Transverse colon (tissue), 4 donors: ENCODE measurements at regions not wholly inside any gene's neighbourhood (a gene's known extent, or its start where the extent isn't known, plus 50 kb on each side); places are given as distances from the start of the nearest gene placed in this dataset.

Source experiments
- DNase-seq: peaks from one replicate; pipeline ENCODE4 v3.0.0-alpha.2; 2019
- H3K27ac ChIP-seq, 4 donors: fragments of 200-600 bp; sonication (generic); 2 replicates each; pipeline ENCODE4 v1.5.1; 2016 to 2018; ENCODE audit warnings: inconsistent platforms in 4 of 4
- H3K27me3 ChIP-seq: fragments of 200-600 bp; sonication (generic); 2 replicates; pipeline ENCODE4 v1.5.1; 2017; ENCODE audit warnings: inconsistent platforms
- H3K36me3 ChIP-seq, 4 donors: fragments of 200-600 bp; sonication (generic); 2 replicates each; pipeline ENCODE4 v1.5.1; 2017 to 2019; ENCODE audit warnings: inconsistent platforms in 4 of 4
- H3K4me1 ChIP-seq, 4 donors: fragments of 200-600 bp; sonication (generic); 2 replicates each; pipeline ENCODE4 v1.5.1; 2017 to 2020; ENCODE audit warnings: inconsistent platforms in 4 of 4
- H3K4me3 ChIP-seq, 4 donors: fragments of 200-600 bp; sonication (generic); 1 replicate in 1 of 4; 2 replicates in 3 of 4; pipeline versions ENCODE4 v1.5.1 to v1.6.1; 2017 to 2019; ENCODE audit warnings: inconsistent platforms in 4 of 4
- H3K9me3 ChIP-seq, 2 donors: fragments of 200-600 bp; sonication (generic); 2 replicates each; pipeline ENCODE4 v1.5.1; 2017 to 2019; ENCODE audit warnings: inconsistent platforms in 2 of 2
- CTCF ChIP-seq, 5 experiments: fragments of 200-600 bp in 3 of 5; fragments of 450-650 bp in 2 of 5; sonication (generic) in 3 of 5; IDR thresholded peaks; 1 replicate in 2 of 5; 2 replicates in 3 of 5; pipeline ENCODE4 v1.5.1; 2016 to 2017; ENCODE audit warnings: antibody characterized with exemption in 5 of 5, inconsistent platforms in 3 of 5, mild to moderate bottlenecking in 2 of 5, moderate library complexity in 1 of 5
- EP300 ChIP-seq: sonication (generic); formaldehyde crosslinking; IDR thresholded peaks from one replicate; pipeline ENCODE4 v1.6.1; 2017; ENCODE audit warnings: antibody characterized with exemption, low read depth
- POLR2A ChIP-seq: fragments of 450-650 bp; IDR thresholded peaks from one replicate; pipeline ENCODE4 v1.6.1; 2016; ENCODE audit warnings: antibody characterized with exemption, mild to moderate bottlenecking, moderate library complexity
- POLR2AphosphoS5 ChIP-seq, 3 donors: sonication (generic); formaldehyde crosslinking; IDR thresholded peaks; one replicate each; pipeline ENCODE4 v1.6.1; 2016; ENCODE audit warnings: antibody characterized with exemption in 3 of 3
- WGBS, 2 donors: methylation state at CpG; one replicate each; pipeline ENCODE4 v1.1.5; 2018; ENCODE audit warnings: low coverage in 1 of 2; 5-methylcytosine and 5-hydroxymethylcytosine counted together
- in situ Hi-C, 4 donors: fragments of 200-750 bp; cut with MboI; loops; one replicate each; pipeline versions ENCODE4 v1.15.0 to v1.15.1; 2017; ENCODE audit warnings: low sequenced_read_pairs in 3 of 4, low pct_ligation_motif_present in 1 of 4, low pct_unique_long_range_greater_than_20kb in 1 of 4
- intact Hi-C: fragments of 100-400 bp; cut with DNase I; formaldehyde crosslinking; loops from one replicate; pipeline ENCODE4 v1.15.1; 2023; ENCODE audit warnings: low total_unique reads

- H3K4me3 ChIP-seq, result no peak overlapping the region
- H3K36me3 ChIP-seq, result no peaks in the 10 kb centered on the region
- no peaks in the 10 kb centered on the region for H3K4me1 ChIP-seq
- intact Hi-C loops (no loop called here), in situ Hi-C loops (no loop called here)
- no peaks in the 10 kb centered on the region for H3K9me3 ChIP-seq
- TF ChIP-seq EP300, result no peak
- no peak for TF ChIP-seq POLR2A
- TF ChIP-seq CTCF (IDR thresholded peaks at IDR 0.05), result no peak
- no peak for TF ChIP-seq POLR2AphosphoS5 (IDR thresholded peaks at IDR 0.05)
- H3K27ac ChIP-seq, result no peak overlapping the region
- H3K27me3 ChIP-seq, result no peaks in the 10 kb centered on the region
- no peak for DNase-seq
- 91 to 92% methylated on average over 5 to 6 of the region's 6 CpGs for WGBS, 2 donors
These were observed 179.0 kb downstream of the ADGRA3 start for GRCh38 chr4:22336822-22337221.

- Histone ChIP-seq H3K27ac (no peak overlapping the region), H3K9me3 (no peaks in the 10 kb centered on the region), H3K4me3 (no peak overlapping the region), H3K4me1 (no peaks in the 10 kb centered on the region), H3K36me3 (no peaks in the 10 kb centered on the region), H3K27me3 (no peaks in the 10 kb centered on the region)
- TF ChIP-seq POLR2AphosphoS5 (IDR thresholded peaks at IDR 0.05) (no peak), CTCF (IDR thresholded peaks at IDR 0.05) (no peak), POLR2A (no peak), EP300 (no peak)
- in situ Hi-C loops (no loop called here), intact Hi-C loops (no loop called here)
- WGBS, 2 donors, result 92 to 94% methylated on average over 2 of the region's 2 CpGs
- DNase-seq, result no peak
These were observed 181.7 kb downstream of the ADGRA3 start for GRCh38 chr4:22334155-22334554.

DNA sequence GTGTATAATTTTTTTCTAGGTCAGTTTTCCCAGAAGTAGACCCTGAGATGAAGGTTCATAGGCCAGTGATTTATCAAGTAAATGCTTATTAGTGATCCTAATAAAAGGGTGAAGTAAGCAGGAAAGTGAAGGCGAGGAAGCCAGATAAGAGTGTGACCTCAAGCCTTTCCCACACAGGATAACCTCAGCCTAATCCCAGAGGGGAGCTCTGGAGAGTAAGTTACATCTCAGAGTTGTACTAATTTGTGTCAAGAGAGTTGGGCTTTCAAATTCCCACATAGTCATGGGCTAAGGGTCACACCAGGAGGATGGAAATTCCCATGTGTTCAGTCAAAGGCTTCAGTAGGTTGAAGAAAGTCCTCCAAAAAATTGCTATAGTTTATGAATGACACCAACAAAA, 191.4 kb downstream of the ADGRA3 start:
- no peak for DNase-seq
- Histone ChIP-seq H3K27ac (no peak overlapping the region), H3K4me1 (no peaks in the 10 kb centered on the region), H3K4me3 (no peak overlapping the region), H3K27me3 (no peaks in the 10 kb centered on the region), H3K36me3 (no peaks in the 10 kb centered on the region), H3K9me3 (no peaks in the 10 kb centered on the region)
- TF ChIP-seq POLR2AphosphoS5 (IDR thresholded peaks at IDR 0.05), result no peak
- no peak for TF ChIP-seq POLR2A
- no peak for TF ChIP-seq CTCF (IDR thresholded peaks at IDR 0.05)
- no peak for TF ChIP-seq EP300
- in situ Hi-C loops (no loop called here), intact Hi-C loops (no loop called here)
- WGBS, 2 donors, result 75 to 100% methylated on average over 1 of the region's 1 CpG

GRCh38 chr4:22323691-22324090, 192.2 kb downstream of the ADGRA3 start:
- intact Hi-C loops (no loop called here), in situ Hi-C loops (no loop called here)
- no peak for DNase-seq
- Histone ChIP-seq H3K27ac (no peak overlapping the region), H3K4me1 (no peaks in the 10 kb centered on the region), H3K4me3 (no peak overlapping the region), H3K36me3 (no peaks in the 10 kb centered on the region), H3K9me3 (no peaks in the 10 kb centered on the region), H3K27me3 (no peaks in the 10 kb centered on the region)
- TF ChIP-seq POLR2A (no peak), CTCF (IDR thresholded peaks at IDR 0.05) (no peak), EP300 (no peak), POLR2AphosphoS5 (IDR thresholded peaks at IDR 0.05) (no peak)
- WGBS, 2 donors, result 71 to 79% methylated on average over 2 of the region's 2 CpGs
